Type B pancreatic cell (in vitro differentiated cells): ENCODE measurements at regions not wholly inside any gene's neighbourhood (a gene's known extent, or its start where the extent isn't known, plus 50 kb on each side); places are given as distances from the start of the nearest gene placed in this dataset.

Experiments
- DNase-seq: peaks from one replicate; pipeline ENCODE4 v3.0.0; 2021; ENCODE audit warnings: mixed read lengths; ENCODE audit not compliant: unreplicated experiment; ENCODE audit errors: extremely low spot score
- H3K27ac Mint-ChIP-seq: 2 replicates; pipeline ENCODE4 v1.8.0; 2021; ENCODE audit warnings: mild to moderate bottlenecking, mixed read lengths
- H3K27me3 Mint-ChIP-seq: 2 replicates; pipeline ENCODE4 v1.8.0; 2021; ENCODE audit warnings: mixed read lengths
- H3K36me3 Mint-ChIP-seq: 2 replicates; pipeline ENCODE4 v1.8.0; 2021; ENCODE audit warnings: mixed read lengths
- H3K4me1 Mint-ChIP-seq: one replicate; pipeline ENCODE4 v1.8.0; 2021; ENCODE audit warnings: mixed read lengths; ENCODE audit not compliant: unreplicated experiment
- H3K4me3 Mint-ChIP-seq: 2 replicates; pipeline ENCODE4 v1.8.0; 2021; ENCODE audit warnings: mild to moderate bottlenecking, mixed read lengths
- H3K9me3 Mint-ChIP-seq: 2 replicates; pipeline ENCODE4 v1.8.0; 2021; ENCODE audit warnings: mixed read lengths
- TF ChIP-seq, protein P1 (sequence below): fragments of 200-600 bp; sonication (generic); conservative IDR thresholded peaks from 2 replicates; pipeline ENCODE4 v1.5.0; 2021; ENCODE audit warnings: antibody characterized with exemption, mild to moderate bottlenecking

DNA sequence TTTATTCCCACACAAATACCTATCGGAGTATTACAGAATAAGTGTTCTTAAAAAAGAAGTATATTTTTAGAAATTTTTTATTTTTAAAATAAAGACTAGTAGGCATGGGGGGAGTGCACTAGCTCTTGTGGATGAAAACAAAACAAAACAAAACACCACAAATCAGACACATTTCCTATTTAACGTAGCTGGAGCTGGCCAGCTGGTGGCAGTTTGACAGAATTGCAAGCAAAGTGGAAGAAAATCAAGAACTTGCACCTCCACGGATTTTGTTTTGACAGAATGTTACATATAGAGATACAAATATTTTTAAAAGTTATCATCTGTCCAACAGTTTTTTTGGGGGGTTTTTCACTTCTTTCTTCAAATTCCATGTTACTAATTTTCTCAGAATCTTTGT lies 63.6 kb upstream of the SNRPB2 start:
- no peaks in the 10 kb centered on the region for H3K4me1 Mint-ChIP-seq
- DNase-seq, result no peak
- no peaks in the 10 kb centered on the region for H3K27me3 Mint-ChIP-seq
- TF ChIP-seq, protein P1, sequence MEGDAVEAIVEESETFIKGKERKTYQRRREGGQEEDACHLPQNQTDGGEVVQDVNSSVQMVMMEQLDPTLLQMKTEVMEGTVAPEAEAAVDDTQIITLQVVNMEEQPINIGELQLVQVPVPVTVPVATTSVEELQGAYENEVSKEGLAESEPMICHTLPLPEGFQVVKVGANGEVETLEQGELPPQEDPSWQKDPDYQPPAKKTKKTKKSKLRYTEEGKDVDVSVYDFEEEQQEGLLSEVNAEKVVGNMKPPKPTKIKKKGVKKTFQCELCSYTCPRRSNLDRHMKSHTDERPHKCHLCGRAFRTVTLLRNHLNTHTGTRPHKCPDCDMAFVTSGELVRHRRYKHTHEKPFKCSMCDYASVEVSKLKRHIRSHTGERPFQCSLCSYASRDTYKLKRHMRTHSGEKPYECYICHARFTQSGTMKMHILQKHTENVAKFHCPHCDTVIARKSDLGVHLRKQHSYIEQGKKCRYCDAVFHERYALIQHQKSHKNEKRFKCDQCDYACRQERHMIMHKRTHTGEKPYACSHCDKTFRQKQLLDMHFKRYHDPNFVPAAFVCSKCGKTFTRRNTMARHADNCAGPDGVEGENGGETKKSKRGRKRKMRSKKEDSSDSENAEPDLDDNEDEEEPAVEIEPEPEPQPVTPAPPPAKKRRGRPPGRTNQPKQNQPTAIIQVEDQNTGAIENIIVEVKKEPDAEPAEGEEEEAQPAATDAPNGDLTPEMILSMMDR, result peak; percentile 66
- H3K4me3 Mint-ChIP-seq, result no peak overlapping the region
- no peak overlapping the region for H3K27ac Mint-ChIP-seq
- no peaks in the 10 kb centered on the region for H3K9me3 Mint-ChIP-seq
- no peaks in the 10 kb centered on the region for H3K36me3 Mint-ChIP-seq

DNA sequence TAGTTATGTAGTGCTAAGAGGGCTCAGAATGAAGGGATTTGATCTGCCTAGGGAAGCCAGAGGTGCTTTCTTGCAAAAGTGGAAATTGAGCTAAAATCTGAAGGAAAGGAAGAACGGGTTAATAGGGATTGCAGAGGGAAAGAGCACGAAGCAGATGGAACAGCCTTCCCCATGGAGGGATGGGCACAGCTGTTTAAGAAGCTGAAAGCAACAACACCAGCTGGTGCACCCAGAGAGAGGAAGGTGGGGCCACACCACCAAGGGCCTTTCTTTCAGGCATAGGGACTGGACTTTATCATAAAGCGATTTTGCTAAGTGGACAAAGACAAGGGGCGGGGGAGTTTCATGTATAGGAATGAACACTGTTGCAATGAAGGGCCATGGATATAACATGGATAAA lies 65.8 kb upstream of the SNRPB2 start:
- Mint-ChIP-seq H3K4me3 (no peak overlapping the region), H3K27ac (no peak overlapping the region)

DNA sequence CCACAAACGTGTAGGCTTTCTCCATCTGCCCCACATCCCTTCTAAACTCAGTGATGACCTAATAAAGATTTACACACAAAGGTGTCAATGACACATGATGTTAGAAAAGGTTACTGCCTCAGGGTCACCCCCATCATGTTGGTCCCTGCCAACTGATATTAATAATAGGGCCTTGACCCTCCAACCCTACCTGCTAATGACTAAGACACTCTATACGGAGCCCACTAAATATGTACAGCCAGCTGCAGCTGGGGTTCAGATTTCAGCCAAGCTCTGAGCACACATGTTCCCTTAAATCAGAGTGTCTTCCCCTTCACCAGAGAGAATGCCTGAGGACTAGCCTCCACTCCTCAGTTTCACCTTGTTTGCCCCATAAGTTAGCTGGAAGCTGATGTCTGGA lies 67.4 kb upstream of the SNRPB2 start:
- no peak overlapping the region for H3K4me3 Mint-ChIP-seq
- H3K27me3 Mint-ChIP-seq, result no peaks in the 10 kb centered on the region
- H3K27ac Mint-ChIP-seq, result no peak overlapping the region

More for the DNA sequence above, 65.8 kb upstream of the SNRPB2 start:
- Mint-ChIP-seq H3K27me3 (no peaks in the 10 kb centered on the region), H3K36me3 (no peaks in the 10 kb centered on the region), H3K4me1 (no peaks in the 10 kb centered on the region), H3K9me3 (no peaks in the 10 kb centered on the region)
- DNase-seq, result no peak
- TF ChIP-seq, protein P1, result no peak

DNA sequence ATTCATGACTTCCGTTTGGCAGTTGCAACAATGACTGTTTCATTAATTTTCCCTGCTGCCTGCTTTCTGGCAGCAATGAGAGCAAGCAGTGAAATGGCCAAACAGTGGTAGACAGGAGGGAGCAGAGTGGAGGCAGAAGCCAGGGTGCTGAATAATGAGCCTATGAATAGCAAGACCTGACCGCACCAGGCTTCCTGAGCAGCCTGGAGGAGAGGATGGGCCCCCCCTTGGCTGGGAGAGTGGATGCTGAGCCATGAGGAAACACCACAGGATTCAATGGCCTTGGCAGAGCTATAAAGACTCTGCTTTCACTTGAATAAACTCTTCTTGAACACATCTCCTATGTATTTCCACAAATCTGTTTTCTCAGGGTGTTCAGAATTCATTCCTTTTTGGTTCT lies 68.1 kb upstream of the SNRPB2 start:
- Mint-ChIP-seq H3K36me3 (no peaks in the 10 kb centered on the region), H3K27ac (no peak overlapping the region), H3K9me3 (no peaks in the 10 kb centered on the region), H3K4me3 (no peak overlapping the region), H3K4me1 (no peaks in the 10 kb centered on the region), H3K27me3 (peaks cover 4% of the 10 kb centered on the region)
- DNase-seq, result no peak
- TF ChIP-seq, protein P1, result no peak

More for the DNA sequence above, 67.4 kb upstream of the SNRPB2 start:
- Mint-ChIP-seq H3K36me3 (no peaks in the 10 kb centered on the region), H3K4me1 (no peaks in the 10 kb centered on the region), H3K9me3 (no peaks in the 10 kb centered on the region)
- TF ChIP-seq, protein P1, result no peak
- DNase-seq, result no peak

DNA sequence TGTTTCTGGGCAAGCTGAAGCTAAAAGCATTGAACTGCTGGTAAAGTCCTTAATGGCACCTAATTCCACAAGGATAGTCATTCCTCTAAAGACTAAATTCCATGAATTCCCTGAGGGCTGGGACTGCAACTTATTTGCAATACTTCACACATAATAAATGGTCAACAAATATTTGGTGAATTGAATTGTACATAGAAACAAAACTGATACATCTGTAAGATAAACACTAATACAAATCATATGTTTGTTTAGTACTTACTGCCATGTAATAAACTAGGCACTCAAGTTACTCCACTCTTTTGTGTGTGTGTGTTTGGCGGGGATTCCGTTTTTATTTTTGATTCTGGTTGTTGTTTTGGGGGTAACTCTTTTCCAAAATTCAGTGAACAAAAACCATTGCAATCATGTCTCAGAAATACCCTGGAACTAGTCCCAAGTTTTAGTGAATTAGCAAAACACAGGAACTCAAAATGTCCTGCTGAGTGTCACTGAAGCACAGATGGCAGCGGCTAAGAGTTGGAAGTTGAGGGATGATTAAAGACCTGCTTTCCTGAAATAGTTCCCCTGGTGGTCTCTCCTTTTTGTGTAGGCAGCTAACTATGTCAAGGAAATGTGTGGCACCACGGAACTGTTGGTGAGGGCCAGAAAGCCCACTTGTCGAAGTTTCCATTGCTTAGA lies 74.8 kb upstream of the SNRPB2 start:
- H3K4me3 Mint-ChIP-seq, result no peak overlapping the region
- peaks cover 14% of the 10 kb centered on the region for H3K27me3 Mint-ChIP-seq
- no peaks in the 10 kb centered on the region for H3K9me3 Mint-ChIP-seq
- TF ChIP-seq, protein P1, result no peak
- no peak overlapping the region for H3K27ac Mint-ChIP-seq
- no peaks in the 10 kb centered on the region for H3K4me1 Mint-ChIP-seq
- DNase-seq, result no peak
- H3K36me3 Mint-ChIP-seq, result no peaks in the 10 kb centered on the region
